ENCODE measurements at regions not wholly inside any gene's neighbourhood (a gene's known extent, or its start where the extent isn't known, plus 50 kb on each side); places are given as distances from the start of the nearest gene placed in this dataset.

DNA sequence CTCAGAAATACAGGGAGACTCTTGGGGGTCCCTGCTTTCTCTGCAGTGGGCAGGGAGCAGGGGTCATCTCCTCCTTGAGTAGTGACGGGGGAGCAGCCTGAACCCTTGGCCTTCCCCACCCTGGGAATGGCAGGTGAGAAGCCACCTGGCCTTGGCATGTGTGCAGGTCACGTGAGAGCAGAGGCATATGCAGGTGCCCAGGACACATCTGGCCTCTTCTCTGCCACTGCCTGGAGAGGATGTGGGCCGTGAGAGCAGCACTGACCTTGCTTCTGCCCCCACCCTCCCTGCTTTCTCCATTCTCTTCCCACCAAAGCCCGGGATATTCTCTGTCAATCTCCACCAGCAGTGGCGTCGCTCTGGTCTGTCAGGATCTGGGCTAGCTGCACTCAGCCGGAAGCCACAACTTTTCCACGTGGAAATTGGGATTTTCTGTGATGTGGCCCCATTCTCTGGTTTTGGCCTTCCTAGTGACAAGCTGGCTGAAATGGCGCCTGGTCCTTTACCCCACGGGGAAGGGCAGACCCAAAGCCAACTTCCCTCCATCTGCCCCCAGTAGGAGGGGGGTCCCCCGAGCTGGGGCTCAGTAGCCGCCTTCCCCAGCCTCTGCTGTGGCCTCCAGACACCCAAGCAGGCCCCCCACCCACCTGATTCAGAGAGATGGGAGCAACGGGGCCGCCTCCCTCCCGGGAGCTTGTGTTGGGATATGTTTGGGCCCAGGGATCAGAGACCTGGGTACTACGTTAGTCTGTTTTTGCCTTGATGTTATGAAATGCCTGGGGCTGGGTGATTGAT is 70.4 kb upstream of the FCN1 start:
- Histone ChIP-seq H3K4me1 (ENCODE audit: insufficient read depth, low read length) (no peaks in the 10 kb centered on the region), H3K9ac (ENCODE audit: low read length) (no peak overlapping the region), H3K4me2 (ENCODE audit: low read length) (no peak overlapping the region), H2AFZ (ENCODE audit: low read depth, low read length) (no peak overlapping the region), H3K36me3 (ENCODE audit: insufficient read depth, low read length) (no peaks in the 10 kb centered on the region), H4K20me1 (ENCODE audit: insufficient read depth, low read length) (no peaks in the 10 kb centered on the region), H3K4me3 (ENCODE audit: insufficient read depth, low read depth, low read length) (no peak overlapping the region), H3K27me3 (ENCODE audit: insufficient read depth, low read length) (no peaks in the 10 kb centered on the region), H3K79me2 (ENCODE audit: insufficient read depth, low read length) (no peaks in the 10 kb centered on the region), H3K9me3 (ENCODE audit: insufficient read depth, low read depth, low read length) (peaks cover 13% of the 10 kb centered on the region), H3K27ac (ENCODE audit: low read depth, low read length) (no peak overlapping the region)
- H3K9me3 Mint-ChIP-seq (ENCODE audit: unreplicated experiment), result peaks cover 7% of the 10 kb centered on the region
- H3K4me1 Mint-ChIP-seq (ENCODE audit: low read depth, unreplicated experiment), result no peaks in the 10 kb centered on the region
- H3K27ac Mint-ChIP-seq (ENCODE audit: unreplicated experiment), result no peak overlapping the region
- DNase-seq (ENCODE audit: low read depth) (no peak), FAIRE-seq (no peak)
- H3K4me3 Mint-ChIP-seq (ENCODE audit: unreplicated experiment), result no peak overlapping the region
- TF ChIP-seq, protein P1, sequence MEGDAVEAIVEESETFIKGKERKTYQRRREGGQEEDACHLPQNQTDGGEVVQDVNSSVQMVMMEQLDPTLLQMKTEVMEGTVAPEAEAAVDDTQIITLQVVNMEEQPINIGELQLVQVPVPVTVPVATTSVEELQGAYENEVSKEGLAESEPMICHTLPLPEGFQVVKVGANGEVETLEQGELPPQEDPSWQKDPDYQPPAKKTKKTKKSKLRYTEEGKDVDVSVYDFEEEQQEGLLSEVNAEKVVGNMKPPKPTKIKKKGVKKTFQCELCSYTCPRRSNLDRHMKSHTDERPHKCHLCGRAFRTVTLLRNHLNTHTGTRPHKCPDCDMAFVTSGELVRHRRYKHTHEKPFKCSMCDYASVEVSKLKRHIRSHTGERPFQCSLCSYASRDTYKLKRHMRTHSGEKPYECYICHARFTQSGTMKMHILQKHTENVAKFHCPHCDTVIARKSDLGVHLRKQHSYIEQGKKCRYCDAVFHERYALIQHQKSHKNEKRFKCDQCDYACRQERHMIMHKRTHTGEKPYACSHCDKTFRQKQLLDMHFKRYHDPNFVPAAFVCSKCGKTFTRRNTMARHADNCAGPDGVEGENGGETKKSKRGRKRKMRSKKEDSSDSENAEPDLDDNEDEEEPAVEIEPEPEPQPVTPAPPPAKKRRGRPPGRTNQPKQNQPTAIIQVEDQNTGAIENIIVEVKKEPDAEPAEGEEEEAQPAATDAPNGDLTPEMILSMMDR (IDR thresholded peaks at IDR 0.05; ENCODE audit: insufficient read depth, low read depth, low read length), result no peak
- no peak for TF ChIP-seq EZH2 (IDR thresholded peaks at IDR 0.05; ENCODE audit: insufficient read depth, low read length)
- peaks cover 6% of the 10 kb centered on the region for H3K36me3 Mint-ChIP-seq (ENCODE audit: low read depth, unreplicated experiment)
- H3K27me3 Mint-ChIP-seq (ENCODE audit: low read depth, unreplicated experiment), result peaks cover 41% of the 10 kb centered on the region

GRCh38 chr9:134988706-134989105 is 71.0 kb upstream of the FCN1 start:
- no peak overlapping the region for H3K9ac ChIP-seq (ENCODE audit: low read length)
- H3K27me3 ChIP-seq (ENCODE audit: insufficient read depth, low read length), result no peaks in the 10 kb centered on the region
- H3K36me3 ChIP-seq (ENCODE audit: insufficient read depth, low read length), result no peaks in the 10 kb centered on the region
- no peaks in the 10 kb centered on the region for H3K79me2 ChIP-seq (ENCODE audit: insufficient read depth, low read length)
- H4K20me1 ChIP-seq (ENCODE audit: insufficient read depth, low read length), result no peaks in the 10 kb centered on the region
- no peak overlapping the region for H3K4me3 ChIP-seq (ENCODE audit: insufficient read depth, low read depth, low read length)
- H3K4me3 Mint-ChIP-seq (ENCODE audit: unreplicated experiment), result no peak overlapping the region
- peaks cover 7% of the 10 kb centered on the region for H3K9me3 Mint-ChIP-seq (ENCODE audit: unreplicated experiment)
- FAIRE-seq, result no peak
- H3K4me2 ChIP-seq (ENCODE audit: low read length), result no peak overlapping the region
- no peak for DNase-seq (ENCODE audit: low read depth)
- H3K4me1 Mint-ChIP-seq (ENCODE audit: low read depth, unreplicated experiment), result no peaks in the 10 kb centered on the region
- H3K4me1 ChIP-seq (ENCODE audit: insufficient read depth, low read length), result no peaks in the 10 kb centered on the region
- TF ChIP-seq EZH2 (IDR thresholded peaks at IDR 0.05; ENCODE audit: insufficient read depth, low read length), result no peak
- TF ChIP-seq, protein P1 (IDR thresholded peaks at IDR 0.05; ENCODE audit: insufficient read depth, low read depth, low read length), result no peak
- H3K9me3 ChIP-seq (ENCODE audit: insufficient read depth, low read depth, low read length), result peaks cover 13% of the 10 kb centered on the region
- no peak overlapping the region for H3K27ac Mint-ChIP-seq (ENCODE audit: unreplicated experiment)
- H3K27ac ChIP-seq (ENCODE audit: low read depth, low read length), result no peak overlapping the region
- H3K36me3 Mint-ChIP-seq (ENCODE audit: low read depth, unreplicated experiment), result peaks cover 6% of the 10 kb centered on the region
- H2AFZ ChIP-seq (ENCODE audit: low read depth, low read length), result no peak overlapping the region
- peaks cover 40% of the 10 kb centered on the region for H3K27me3 Mint-ChIP-seq (ENCODE audit: low read depth, unreplicated experiment)
